ENCODE measurements at regions not wholly inside any gene's neighbourhood (a gene's known extent, or its start where the extent isn't known, plus 50 kb on each side); places are given as distances from the start of the nearest gene placed in this dataset.

GRCh38 chr1:30133414-30134055, 589.9 kb downstream of the MATN1 start:
- RAD21 ChIA-PET (ENCODE audit: unreplicated experiment): no interaction called here
- in situ Hi-C loops (cut with MboI) (no loop called here), intact Hi-C loops (cut with micrococcal nuclease; ENCODE audit: unreplicated experiment) (no loop called here)
- Histone ChIP-seq H3K9ac (ENCODE audit: control insufficient read depth, insufficient read depth, low read length) (no peak overlapping the region), H2AFZ (ENCODE audit: control insufficient read depth, low read depth, low read length) (no peak overlapping the region), H3K79me2 (ENCODE audit: control insufficient read depth, insufficient read depth, low read length) (no peaks in the 10 kb centered on the region), H3K4me3 (no peak overlapping the region), H3K36me3 (ENCODE audit: control insufficient read depth in 2 of 2, insufficient read depth in 2 of 2, low read length in 1 of 2) (no peaks in the 10 kb centered on the region), H4K20me1 (ENCODE audit: control insufficient read depth, insufficient read depth) (no peaks in the 10 kb centered on the region), H3K4me1 (ENCODE audit: control insufficient read depth, insufficient read depth, low read length) (no peaks in the 10 kb centered on the region), H3K9me3 (replicated peaks; ENCODE audit: control insufficient read depth, insufficient read depth, low read length) (no peaks in the 10 kb centered on the region), H3K27me3 (replicated peaks in 1 of 2; ENCODE audit: control insufficient read depth in 2 of 2, insufficient read depth in 2 of 2, low read length in 1 of 2) (no peaks in the 10 kb centered on the region; a peak in 1 of 4 replicates), H3K27ac (ENCODE audit: control insufficient read depth, insufficient read depth) (no peak overlapping the region), H3K4me2 (ENCODE audit: control insufficient read depth, insufficient read depth) (no peak overlapping the region)
- ATAC-seq (no peak), DNase-seq (ENCODE audit: low read depth, low spot score) (no peak), FAIRE-seq (no peak)
- POLR2A ChIA-PET: no interaction called here
- TF ChIP-seq ZBED1 (IDR thresholded peaks at IDR 0.05; ENCODE audit: borderline replicate concordance) (no peak), CUX1 (IDR thresholded peaks at IDR 0.05; ENCODE audit: insufficient replicate concordance, low read depth, low read length) (no peak), RBBP5 (conservative IDR thresholded peaks at IDR 0.05) (no peak), PAX8 (IDR thresholded peaks at IDR 0.05) (no peak), STAT1 (conservative IDR thresholded peaks at IDR 0.05) (no peak), MYC (IDR thresholded peaks at IDR 0.05; ENCODE audit: insufficient read depth, insufficient read length, insufficient replicate concordance, low read length, severe bottlenecking) (no peak), HDAC2 (IDR thresholded peaks at IDR 0.05) (no peak), TCF3 (IDR thresholded peaks at IDR 0.05; ENCODE audit: borderline replicate concordance, insufficient read depth, low read depth, low read length) (no peak), PBX3 (IDR thresholded peaks at IDR 0.05; ENCODE audit: insufficient replicate concordance, low read depth, low read length) (no peak), NFYA (IDR thresholded peaks at IDR 0.05; ENCODE audit: borderline replicate concordance, low read depth, low read length) (no peak), MYB (IDR thresholded peaks at IDR 0.05; ENCODE audit: borderline replicate concordance, low read depth, low read length) (no peak)
- BruUV-seq (replicated peaks): no TSS peak
- CTCF ChIA-PET: no interaction called here
- 37% methylated on average over 6 of the region's 6 CpGs for WGBS (ENCODE audit: insufficient coverage, insufficient replicate concordance, low lambda C conversion rate, missing lambda C conversion rate)
- SMC1A ChIA-PET (ENCODE audit: uncharacterized antibody, unreplicated experiment): no interaction called here
